Activated CD4-positive, alpha-beta T cell treated with anti-CD3 and anti-CD28 coated beads, Interleukin-10, Interleukin-2, amounts not matched to agents 100 ng/mL and 50 ng/mL, durations not matched to agents 16 hours and 8 hours (primary cell): ENCODE measurements at regions not wholly inside any gene's neighbourhood (a gene's known extent, or its start where the extent isn't known, plus 50 kb on each side); places are given as distances from the start of the nearest gene placed in this dataset.

Experiments
- DNase-seq: peaks from one replicate; pipeline ENCODE4 v3.0.0-alpha.2; 2020

DNA sequence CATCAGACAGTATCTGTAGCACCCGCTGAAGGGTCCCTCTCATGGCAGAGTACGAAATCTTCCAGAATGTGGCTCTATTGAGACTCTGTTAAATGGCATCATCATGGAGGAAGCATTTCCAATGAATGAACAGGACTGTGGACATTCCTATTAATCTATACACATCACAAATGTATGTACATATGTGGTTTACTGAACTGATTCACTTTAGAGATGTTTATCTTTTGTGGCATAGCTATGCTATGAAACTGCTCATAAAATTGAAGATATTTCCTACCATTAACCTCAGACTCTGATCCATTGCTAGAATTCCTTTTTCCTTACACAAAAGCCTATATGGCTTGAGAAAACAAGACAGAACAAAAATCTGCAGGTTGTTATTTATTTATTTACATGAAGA lies 259.6 kb upstream of the RRP15 start:
- DNase-seq = no peak

DNA sequence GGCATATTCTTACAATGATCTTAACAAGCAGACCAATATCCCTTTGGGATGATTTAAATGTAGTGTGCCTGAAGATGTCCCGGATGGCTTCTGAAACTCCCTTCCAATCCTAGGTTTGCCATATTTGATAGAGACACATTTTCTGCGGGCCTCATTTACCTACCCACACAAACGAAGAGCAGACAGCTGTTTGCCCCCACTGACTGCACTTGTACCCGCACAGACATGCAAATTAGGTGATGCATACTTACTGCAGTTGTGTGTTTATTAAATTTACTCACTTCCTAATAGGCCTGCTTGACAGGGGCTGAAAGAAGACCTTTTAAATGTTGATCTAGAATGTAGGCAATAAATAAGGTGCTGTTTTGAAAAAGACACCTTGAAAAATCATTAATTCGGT lies 257.9 kb upstream of the RRP15 start:
- no peak for DNase-seq

DNA sequence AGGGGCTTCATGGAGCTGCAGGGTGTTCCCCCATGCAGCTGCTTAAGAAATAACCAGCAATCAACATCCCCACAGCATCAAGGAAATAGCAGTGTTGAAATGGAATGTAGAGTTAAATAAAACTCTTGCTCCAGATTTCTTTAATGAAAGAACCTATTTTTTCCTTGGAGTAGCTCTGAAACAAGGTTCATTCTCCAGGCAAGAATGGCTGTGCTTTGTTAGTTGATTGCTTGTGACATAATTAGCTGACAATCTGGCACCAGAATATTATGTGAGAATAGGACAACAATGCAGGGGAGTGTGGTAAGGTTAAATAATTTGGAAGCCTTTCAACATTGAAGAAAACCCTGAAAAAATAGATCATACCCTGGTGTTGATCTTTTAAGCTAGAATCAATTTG lies 254.2 kb upstream of the RRP15 start:
- no peak for DNase-seq

DNA sequence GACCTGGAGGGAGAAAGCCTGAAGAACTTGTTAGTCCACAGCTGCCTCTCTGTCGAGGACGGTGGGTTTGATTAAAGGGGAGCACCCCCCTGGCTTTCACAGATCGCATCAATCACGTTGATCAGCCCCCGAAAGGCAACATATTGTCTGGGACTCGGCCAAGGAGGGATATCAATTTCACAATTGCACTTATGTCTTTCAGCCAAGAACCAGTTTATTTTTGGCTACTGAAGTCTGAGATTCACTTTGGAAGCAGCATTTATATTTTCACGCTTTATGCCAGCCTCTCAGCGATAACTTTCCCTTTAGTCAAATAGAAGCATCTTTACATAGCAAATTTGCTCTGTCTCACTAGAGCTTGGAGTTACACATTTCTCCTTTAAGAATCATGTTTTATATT lies 253.2 kb upstream of the RRP15 start:
- no peak for DNase-seq

GRCh38 chr1:218034468-218034867 lies 250.6 kb upstream of the RRP15 start:
- DNase-seq = no peak

GRCh38 chr1:218048828-218049420 lies 236.2 kb upstream of the RRP15 start:
- DNase-seq = no peak

GRCh38 chr1:218049641-218050040 lies 235.5 kb upstream of the RRP15 start:
- no peak for DNase-seq

- DNase-seq = no peak
Observed at GRCh38 chr1:218058730-218059129, 226.4 kb upstream of the RRP15 start.

- no peak for DNase-seq
Observed at GRCh38 chr1:218064426-218064825, 220.7 kb upstream of the RRP15 start.

GRCh38 chr1:218066332-218066731 lies 218.8 kb upstream of the RRP15 start:
- no peak for DNase-seq

DNA sequence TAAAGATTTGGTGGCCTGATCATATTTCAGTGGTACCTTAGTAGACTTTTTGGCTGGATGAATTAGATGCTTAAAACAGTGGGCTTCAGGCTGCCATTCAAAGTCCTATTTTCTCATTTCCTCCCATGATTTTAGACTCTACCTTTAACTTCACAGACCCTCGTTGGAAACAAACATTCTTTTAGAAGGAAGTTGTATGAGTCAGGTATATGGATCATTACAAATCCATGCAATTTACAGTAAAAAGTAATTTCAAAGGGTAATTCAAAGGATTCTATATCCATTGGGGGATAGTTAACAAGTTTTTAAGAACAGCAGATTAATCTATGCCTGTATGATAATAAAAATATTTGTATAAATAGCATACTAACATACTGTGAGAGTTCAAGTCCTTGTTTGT lies 216.9 kb upstream of the RRP15 start:
- no peak for DNase-seq

GRCh38 chr1:218069180-218069579 lies 215.9 kb upstream of the RRP15 start:
- no peak for DNase-seq

- DNase-seq = no peak
Observed at GRCh38 chr1:218073062-218073461, 212.0 kb upstream of the RRP15 start.

DNA sequence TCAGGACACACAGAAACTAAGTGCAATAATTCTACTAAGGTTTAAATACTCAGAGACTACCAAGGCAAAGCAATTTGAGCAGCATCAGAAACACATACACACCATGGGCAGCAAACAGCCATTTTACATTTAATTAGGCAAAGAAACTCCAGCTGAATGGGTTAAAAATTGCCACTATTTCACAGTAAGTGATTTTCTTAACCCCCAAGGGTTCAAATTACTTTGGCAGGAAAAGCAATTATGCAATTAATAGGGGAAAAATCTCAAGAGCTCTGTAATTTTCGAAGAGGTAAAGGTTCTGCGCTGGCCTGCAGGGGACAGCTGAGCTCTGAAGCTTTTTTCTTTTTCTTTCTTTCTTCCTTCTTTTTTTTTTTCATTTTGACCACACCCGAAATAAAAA lies 206.2 kb upstream of the RRP15 start:
- DNase-seq = no peak

GRCh38 chr1:218079347-218079746 lies 205.7 kb upstream of the RRP15 start:
- no peak for DNase-seq

- DNase-seq = no peak
Observed at GRCh38 chr1:218079820-218080219, 205.3 kb upstream of the RRP15 start.

DNA sequence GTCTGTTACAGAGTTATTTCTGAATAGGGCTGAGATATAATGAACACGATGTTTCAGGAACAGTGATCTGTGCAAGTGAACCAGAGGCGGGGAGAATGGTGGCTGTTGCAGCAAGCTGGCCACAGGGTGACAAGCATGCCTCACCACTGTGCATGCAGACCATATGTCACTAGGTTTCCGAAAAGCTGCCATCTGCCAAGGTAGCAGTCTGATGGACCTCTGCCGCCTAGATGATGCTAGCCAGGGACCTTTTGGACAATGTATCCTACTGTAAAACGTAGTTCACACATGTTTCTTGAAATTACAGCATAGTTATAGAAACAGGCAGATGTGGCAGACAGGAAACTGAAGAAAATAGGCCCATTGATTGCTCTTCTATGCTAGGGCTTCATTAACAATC lies 204.2 kb upstream of the RRP15 start:
- no peak for DNase-seq

DNA sequence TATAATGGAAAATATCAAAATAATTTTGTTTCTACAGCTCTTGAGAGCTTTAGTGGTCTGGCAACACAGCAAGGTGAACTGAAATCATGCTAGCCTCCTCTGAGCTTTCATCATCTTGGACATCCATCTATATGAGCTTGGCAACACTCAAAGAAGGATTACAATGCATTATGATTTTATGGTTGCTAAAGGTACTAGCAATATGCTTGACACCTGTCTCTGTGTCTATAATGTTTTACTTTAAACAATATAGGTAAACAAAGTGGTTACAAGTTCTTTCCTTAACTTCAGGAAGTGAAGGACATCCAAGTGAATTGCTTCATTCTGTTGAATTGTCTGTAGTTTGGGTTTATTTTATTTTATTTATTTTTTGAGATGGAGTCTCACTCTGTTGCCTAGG lies 203.7 kb upstream of the RRP15 start:
- DNase-seq = no peak

DNA sequence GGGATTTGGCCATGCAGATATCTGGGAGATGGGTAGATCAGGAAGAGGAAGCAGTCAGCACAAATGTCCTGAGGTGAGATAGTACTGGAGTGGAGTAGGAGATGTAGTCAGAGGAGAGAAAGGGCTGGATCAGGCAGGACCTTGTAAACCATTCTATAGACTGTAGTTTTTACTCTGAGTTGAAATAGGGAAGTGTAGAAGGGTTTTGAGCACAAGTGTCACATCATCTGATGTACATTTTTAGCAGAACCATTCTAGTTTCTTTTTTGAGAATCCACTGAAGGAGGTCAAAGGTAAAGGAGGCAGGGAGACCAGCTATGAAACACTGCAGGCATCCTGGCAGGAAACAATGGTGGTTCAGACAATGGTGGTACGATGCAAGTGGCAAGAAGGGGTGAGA lies 194.6 kb upstream of the RRP15 start:
- DNase-seq = no peak

DNA sequence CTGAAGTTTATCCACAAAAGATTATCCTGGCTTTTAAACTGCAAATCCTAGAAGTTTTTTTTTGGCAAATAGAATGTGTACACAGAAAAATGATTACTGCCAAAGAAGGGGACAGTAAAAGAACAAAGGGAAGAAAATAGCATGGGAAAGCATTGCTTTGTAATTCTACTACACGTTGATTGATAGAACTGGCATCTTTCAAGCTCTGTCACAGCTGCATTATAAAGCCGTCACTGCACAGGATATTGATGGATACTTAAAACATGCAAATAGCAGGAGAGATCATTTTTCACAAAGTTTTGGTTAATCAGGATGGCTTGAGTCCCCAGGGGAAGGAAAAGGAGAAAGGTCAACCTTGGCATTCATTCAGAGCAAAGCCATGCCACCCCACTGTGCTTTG lies 183.7 kb upstream of the RRP15 start:
- DNase-seq = no peak

- no peak for DNase-seq
Observed at GRCh38 chr1:218108034-218108433, 177.1 kb upstream of the RRP15 start.

- no peak for DNase-seq
Observed at GRCh38 chr1:218112862-218113261, 172.2 kb upstream of the RRP15 start.

- no peak for DNase-seq
Observed at GRCh38 chr1:218123968-218124367, 161.1 kb upstream of the RRP15 start.

DNA sequence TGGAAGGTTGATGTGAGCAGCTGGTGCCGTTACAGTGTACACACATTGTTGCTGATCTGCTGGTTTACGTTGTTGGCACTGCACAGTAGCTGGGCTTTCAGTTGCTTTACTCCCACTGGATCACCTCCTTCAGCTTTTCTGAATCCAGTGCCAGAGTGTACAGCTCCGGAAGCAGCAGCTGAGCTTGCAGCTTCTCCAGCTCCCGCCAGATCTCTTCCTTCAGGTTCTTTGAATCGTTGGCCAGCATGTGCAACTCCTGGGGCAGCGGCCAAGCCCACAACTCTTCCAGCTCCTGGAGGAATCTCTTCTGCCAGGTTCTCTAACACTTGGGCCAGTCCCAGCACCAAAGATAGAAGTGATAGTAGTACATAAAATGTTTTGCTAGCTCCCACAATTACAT lies 149.7 kb upstream of the RRP15 start:
- no peak for DNase-seq

- no peak for DNase-seq
Observed at GRCh38 chr1:218139761-218140160, 145.3 kb upstream of the RRP15 start.

GRCh38 chr1:218156595-218156994 lies 128.5 kb upstream of the RRP15 start:
- DNase-seq = no peak
